ENCODE measurements at regions not wholly inside any gene's neighbourhood (a gene's known extent, or its start where the extent isn't known, plus 50 kb on each side); places are given as distances from the start of the nearest gene placed in this dataset.

DNA sequence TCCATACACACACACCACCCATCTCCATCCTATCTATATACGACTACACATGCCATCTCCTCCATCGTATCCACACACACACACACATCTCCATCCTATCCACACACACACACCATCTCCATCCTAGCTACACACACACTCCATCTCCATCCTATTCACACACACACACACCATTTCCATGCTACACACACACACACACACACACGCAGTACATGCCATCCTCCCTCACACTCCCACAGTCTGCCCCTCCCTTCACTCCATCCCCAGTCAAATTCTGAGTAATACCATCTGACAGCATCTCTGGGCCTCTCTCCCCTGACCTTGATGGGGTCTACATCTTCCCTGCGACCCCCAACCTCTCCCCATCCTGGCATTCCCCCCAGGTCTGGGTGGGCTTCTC lies 193.8 kb upstream of the LHX5 start:
- 82% methylated on average over 4 of the region's 4 CpGs for WGBS
- no peak overlapping the region for H3K27ac ChIP-seq
- TF ChIP-seq POLR2A (IDR thresholded peaks at IDR 0.05), result no peak
- no peak for TF ChIP-seq POLR2AphosphoS5 (IDR thresholded peaks at IDR 0.05)
- TF ChIP-seq, protein P1, sequence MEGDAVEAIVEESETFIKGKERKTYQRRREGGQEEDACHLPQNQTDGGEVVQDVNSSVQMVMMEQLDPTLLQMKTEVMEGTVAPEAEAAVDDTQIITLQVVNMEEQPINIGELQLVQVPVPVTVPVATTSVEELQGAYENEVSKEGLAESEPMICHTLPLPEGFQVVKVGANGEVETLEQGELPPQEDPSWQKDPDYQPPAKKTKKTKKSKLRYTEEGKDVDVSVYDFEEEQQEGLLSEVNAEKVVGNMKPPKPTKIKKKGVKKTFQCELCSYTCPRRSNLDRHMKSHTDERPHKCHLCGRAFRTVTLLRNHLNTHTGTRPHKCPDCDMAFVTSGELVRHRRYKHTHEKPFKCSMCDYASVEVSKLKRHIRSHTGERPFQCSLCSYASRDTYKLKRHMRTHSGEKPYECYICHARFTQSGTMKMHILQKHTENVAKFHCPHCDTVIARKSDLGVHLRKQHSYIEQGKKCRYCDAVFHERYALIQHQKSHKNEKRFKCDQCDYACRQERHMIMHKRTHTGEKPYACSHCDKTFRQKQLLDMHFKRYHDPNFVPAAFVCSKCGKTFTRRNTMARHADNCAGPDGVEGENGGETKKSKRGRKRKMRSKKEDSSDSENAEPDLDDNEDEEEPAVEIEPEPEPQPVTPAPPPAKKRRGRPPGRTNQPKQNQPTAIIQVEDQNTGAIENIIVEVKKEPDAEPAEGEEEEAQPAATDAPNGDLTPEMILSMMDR (IDR thresholded peaks at IDR 0.05), result no peak
- no peak for TF ChIP-seq EP300 (IDR thresholded peaks at IDR 0.05)
- no peaks in the 10 kb centered on the region for H3K9me3 ChIP-seq
- no peak for DNase-seq (ENCODE audit: low spot score in 2 of 2)
- peaks cover 49% of the 10 kb centered on the region for H3K27me3 ChIP-seq
- no peaks in the 10 kb centered on the region for H3K4me1 ChIP-seq
- no peaks in the 10 kb centered on the region for H3K36me3 ChIP-seq
- H3K4me3 ChIP-seq, result no peak overlapping the region

DNA sequence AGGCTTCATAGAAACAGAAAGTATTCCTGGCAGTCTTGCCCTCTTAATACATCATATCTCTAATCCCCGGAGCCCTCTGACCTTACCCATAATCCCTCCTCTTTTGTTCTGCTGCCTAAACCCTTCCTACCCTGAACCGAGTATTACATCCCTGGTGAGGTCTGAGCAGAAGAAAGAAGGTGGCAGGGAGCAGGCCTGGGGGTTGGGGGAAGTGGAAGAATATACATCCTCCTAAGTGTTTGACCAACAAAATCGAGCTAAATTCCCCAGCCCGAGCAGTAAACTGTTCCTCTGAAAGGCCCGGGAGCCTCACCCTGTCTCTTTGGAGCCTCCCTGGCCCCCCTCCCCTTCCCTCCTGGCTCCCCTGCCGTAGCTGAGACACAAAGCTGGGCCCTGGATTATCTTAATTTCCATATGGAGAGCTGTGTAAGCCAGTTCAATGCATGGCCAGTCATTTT lies 192.6 kb upstream of the LHX5 start:
- no peaks in the 10 kb centered on the region for H3K36me3 ChIP-seq
- no peak overlapping the region for H3K4me3 ChIP-seq
- no peak for DNase-seq (ENCODE audit: low spot score in 2 of 2)
- H3K27ac ChIP-seq, result no peak overlapping the region
- peaks cover 37% of the 10 kb centered on the region for H3K27me3 ChIP-seq
- TF ChIP-seq, protein P1 (IDR thresholded peaks at IDR 0.05), result no peak
- no peak for TF ChIP-seq POLR2A (IDR thresholded peaks at IDR 0.05)
- no peak for TF ChIP-seq POLR2AphosphoS5 (IDR thresholded peaks at IDR 0.05)
- TF ChIP-seq EP300 (IDR thresholded peaks at IDR 0.05), result no peak
- H3K9me3 ChIP-seq, result no peaks in the 10 kb centered on the region
- H3K4me1 ChIP-seq, result no peaks in the 10 kb centered on the region
- WGBS, result 32% methylated on average over 6 of the region's 6 CpGs

DNA sequence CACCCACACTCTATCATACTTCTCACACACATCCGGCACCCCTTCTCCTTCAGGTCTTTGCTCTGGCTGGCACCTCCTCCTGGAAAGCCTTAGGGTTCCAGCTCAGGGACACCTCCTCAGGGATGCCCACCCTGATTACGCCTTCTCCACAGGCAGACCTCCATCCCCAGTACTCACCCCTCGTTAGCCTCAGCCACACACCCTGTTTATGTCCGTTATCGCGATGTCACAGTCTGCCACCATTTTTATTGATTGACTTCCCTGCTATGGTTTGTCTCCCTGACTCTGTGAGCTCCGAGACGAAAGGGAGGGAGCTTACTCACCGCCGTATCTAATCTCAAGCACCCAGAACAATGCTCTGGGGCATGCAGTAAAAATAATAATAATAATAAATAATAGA lies 191.7 kb upstream of the LHX5 start:
- H3K4me3 ChIP-seq, result no peak overlapping the region
- no peaks in the 10 kb centered on the region for H3K9me3 ChIP-seq
- TF ChIP-seq EP300 (IDR thresholded peaks at IDR 0.05) (no peak), POLR2A (IDR thresholded peaks at IDR 0.05) (no peak), POLR2AphosphoS5 (IDR thresholded peaks at IDR 0.05) (no peak)
- TF ChIP-seq, protein P1 (IDR thresholded peaks at IDR 0.05), result no peak
- no peak for DNase-seq (ENCODE audit: low spot score in 2 of 2)
- H3K4me1 ChIP-seq, result no peaks in the 10 kb centered on the region
- WGBS, result 80% methylated on average over 10 of the region's 10 CpGs
- no peak overlapping the region for H3K27ac ChIP-seq
- H3K27me3 ChIP-seq, result peaks cover 32% of the 10 kb centered on the region
- no peaks in the 10 kb centered on the region for H3K36me3 ChIP-seq

DNA sequence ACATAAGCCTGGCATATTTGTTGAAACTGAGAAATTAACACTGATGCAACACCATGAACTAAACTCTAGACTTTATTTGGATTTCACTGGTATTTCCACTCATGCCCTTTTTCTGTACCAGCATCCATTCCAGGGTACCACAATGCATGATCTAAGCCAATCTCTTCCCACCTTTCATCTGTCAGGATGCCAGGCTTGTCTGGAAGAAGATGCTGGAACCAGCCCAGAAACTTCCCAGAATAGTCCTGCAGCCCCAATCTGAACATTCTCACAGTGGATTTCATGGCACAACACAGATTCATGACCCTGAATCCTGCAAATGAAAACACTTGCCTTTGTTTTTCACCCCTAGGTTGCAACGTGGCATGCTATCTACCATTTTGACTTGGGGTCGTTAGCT lies 189.3 kb upstream of the LHX5 start:
- Histone ChIP-seq H3K4me3 (no peak overlapping the region), H3K27me3 (peaks cover 12% of the 10 kb centered on the region), H3K36me3 (no peaks in the 10 kb centered on the region), H3K27ac (no peak overlapping the region), H3K4me1 (no peaks in the 10 kb centered on the region), H3K9me3 (no peaks in the 10 kb centered on the region)
- 41% methylated on average over 2 of the region's 2 CpGs for WGBS
- no peak for TF ChIP-seq POLR2AphosphoS5 (IDR thresholded peaks at IDR 0.05)
- TF ChIP-seq POLR2A (IDR thresholded peaks at IDR 0.05), result no peak
- no peak for TF ChIP-seq EP300 (IDR thresholded peaks at IDR 0.05)
- TF ChIP-seq, protein P1 (IDR thresholded peaks at IDR 0.05), result no peak
- DNase-seq (ENCODE audit: low spot score in 2 of 2), result no peak

DNA sequence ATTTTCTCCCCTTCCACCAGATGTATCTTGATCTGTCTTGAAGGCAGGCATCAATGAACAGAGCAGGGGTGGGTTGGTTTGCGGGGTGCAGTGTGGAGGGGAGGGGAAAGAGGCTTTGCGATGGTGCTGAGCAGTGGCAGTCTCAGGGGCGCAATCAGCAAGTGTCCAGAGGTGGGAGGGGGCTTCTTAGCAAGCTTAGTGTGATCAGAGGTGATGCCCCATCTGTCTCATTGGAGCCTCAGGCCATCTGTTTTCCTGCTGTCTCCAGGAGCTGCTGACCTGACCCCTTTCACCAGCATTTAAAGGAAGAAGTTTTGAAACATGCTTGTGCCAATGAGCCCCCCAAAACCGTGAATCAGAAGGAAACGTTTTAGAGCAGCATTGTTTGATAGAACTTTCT lies 187.7 kb upstream of the LHX5 start:
- H3K27ac ChIP-seq, result no peak overlapping the region
- no peak overlapping the region for H3K4me3 ChIP-seq
- no peaks in the 10 kb centered on the region for H3K36me3 ChIP-seq
- DNase-seq (ENCODE audit: low spot score in 2 of 2), result no peak
- TF ChIP-seq POLR2AphosphoS5 (IDR thresholded peaks at IDR 0.05) (no peak), EP300 (IDR thresholded peaks at IDR 0.05) (no peak), POLR2A (IDR thresholded peaks at IDR 0.05) (no peak)
- TF ChIP-seq, protein P1 (IDR thresholded peaks at IDR 0.05), result no peak
- peaks cover 12% of the 10 kb centered on the region for H3K27me3 ChIP-seq
- no peaks in the 10 kb centered on the region for H3K4me1 ChIP-seq
- H3K9me3 ChIP-seq, result peaks cover 6% of the 10 kb centered on the region
- 60% methylated on average over 5 of the region's 5 CpGs for WGBS
